IMR-90 (cell line): ENCODE measurements at regions not wholly inside any gene's neighbourhood (a gene's known extent, or its start where the extent isn't known, plus 50 kb on each side); places are given as distances from the start of the nearest gene placed in this dataset.

Experiments
- ATAC-seq: fragments of 200-7000 bp; cut with Tn5 transposase; 2 replicates; pipeline ENCODE4 v1.9.1; 2020; ENCODE audit warnings: low read depth, mild to moderate bottlenecking, moderate library complexity
- BruUV-seq: library from RNA; stranded (reverse); fragments of 400-500 nt; replicated peaks from 2 replicates; lab custom pipeline; 2021; lab: Mats Ljungman, UMichigan
- CTCF ChIA-PET: fragments of 300-600 bp; formaldehyde crosslinking; extraction: SDS; loops from one replicate; lab custom pipeline; 2021; ENCODE audit warnings: antibody characterized with exemption; lab: Yijun Ruan, JAX
- POLR2A ChIA-PET: fragments of 300-600 bp; sonication (Branson Sonifier 250); formaldehyde crosslinking; loops from one replicate; lab custom pipeline; 2022; ENCODE audit warnings: antibody characterized with exemption; ENCODE audit not compliant: unreplicated experiment; lab: Charles Lee
- DNase-seq: peaks from one replicate; pipeline ENCODE4 v3.0.0; 2013
- H2AFZ ChIP-seq: replicated peaks from 2 replicates; pipeline ENCODE3; 2013; ENCODE audit warnings: low read length, mild to moderate bottlenecking; ENCODE audit not compliant: poor library complexity
- H2AK5ac ChIP-seq: 2 replicates; pipeline ENCODE4 v1.6.1; 2013; ENCODE audit warnings: low read depth, low read length, inconsistent platforms
- H2AK9ac ChIP-seq: replicated peaks from 2 replicates; pipeline ENCODE3; 2013; ENCODE audit warnings: mild to moderate bottlenecking, low read depth, low read length, moderate library complexity; ENCODE audit not compliant: poor library complexity
- H2BK120ac ChIP-seq: 2 replicates; pipeline ENCODE4 v1.6.1; 2013; ENCODE audit warnings: low read depth, low read length, inconsistent platforms
- H2BK15ac ChIP-seq: 3 replicates; pipeline ENCODE4 v1.6.1; 2013; ENCODE audit warnings: low read depth, low read length, inconsistent platforms
- H2BK20ac ChIP-seq: 2 replicates; pipeline ENCODE4 v1.6.1; 2013; ENCODE audit warnings: low read depth, mild to moderate bottlenecking, inconsistent platforms, low read length, moderate library complexity
- H2BK5ac ChIP-seq: 2 replicates; pipeline ENCODE4 v1.6.1; 2013; ENCODE audit warnings: mild to moderate bottlenecking, low read depth, low read length, inconsistent platforms; ENCODE audit not compliant: poor library complexity, severe bottlenecking
- H3K14ac ChIP-seq: replicated peaks from 2 replicates; pipeline ENCODE4 v1.6.1; 2013; ENCODE audit warnings: low read depth, low read length, inconsistent platforms
- H3K18ac ChIP-seq: 2 replicates; pipeline ENCODE4 v1.6.1; 2013; ENCODE audit warnings: low read depth, low read length, control low read depth
- H3K23ac ChIP-seq: 2 replicates; pipeline ENCODE4 v1.6.1; 2013; ENCODE audit warnings: low read depth, low read length, inconsistent platforms
- H3K27ac ChIP-seq: 2 replicates; pipeline ENCODE4 v1.5.1; 2013; ENCODE audit warnings: mild to moderate bottlenecking, control low read depth, low read length; ENCODE audit not compliant: insufficient read depth
- H3K27me3 ChIP-seq: 2 replicates; pipeline ENCODE4 v1.6.1; 2013; ENCODE audit warnings: low read length; ENCODE audit not compliant: control insufficient read depth, insufficient read depth
- H3K36me3 ChIP-seq: 2 replicates; pipeline ENCODE4 v1.6.1; 2013; ENCODE audit warnings: low read length, mixed read lengths; ENCODE audit not compliant: control insufficient read depth, insufficient read depth
- H3K4ac ChIP-seq: 2 replicates; pipeline ENCODE4 v1.6.1; 2013; ENCODE audit warnings: low read depth, low read length, inconsistent platforms
- H3K4me1 ChIP-seq: 2 replicates; pipeline ENCODE4 v1.6.1; 2013; ENCODE audit warnings: low read length, mixed read lengths; ENCODE audit not compliant: control insufficient read depth, insufficient read depth
- H3K4me2 ChIP-seq: 2 replicates; pipeline ENCODE4 v1.6.1; 2013; ENCODE audit warnings: low read depth, mild to moderate bottlenecking, control low read depth, low read length, moderate library complexity
- H3K4me3 ChIP-seq: 2 replicates; pipeline ENCODE4 v1.5.1; 2013; ENCODE audit warnings: low read depth, mild to moderate bottlenecking, control low read depth, low read length, moderate library complexity; ENCODE audit not compliant: insufficient read depth
- H3K56ac ChIP-seq: 2 replicates; pipeline ENCODE4 v1.6.1; 2013; ENCODE audit warnings: low read length, inconsistent platforms; ENCODE audit not compliant: insufficient read depth; ENCODE audit errors: extremely low read depth
- H3K79me1 ChIP-seq, 2 experiments: 2 replicates each; pipeline ENCODE4 v1.6.1; 2013; ENCODE audit warnings: low read length in 2 of 2, inconsistent platforms in 1 of 2, low read depth in 1 of 2
- H3K9ac ChIP-seq: 2 replicates; pipeline ENCODE4 v1.6.1; 2013; ENCODE audit warnings: low read depth, low read length, control low read depth
- H3K9me1 ChIP-seq: 2 replicates; pipeline ENCODE4 v1.6.1; 2013; ENCODE audit warnings: low read length, inconsistent platforms; ENCODE audit not compliant: insufficient read depth
- H3K9me3 ChIP-seq: 2 replicates; pipeline ENCODE4 v1.6.1; 2013; ENCODE audit warnings: low read length; ENCODE audit not compliant: control insufficient read depth, insufficient read depth
- H4K20me1 ChIP-seq: 2 replicates; pipeline ENCODE4 v1.6.1; 2013; ENCODE audit warnings: low read length, inconsistent platforms; ENCODE audit not compliant: insufficient read depth
- H4K5ac ChIP-seq: 2 replicates; pipeline ENCODE4 v1.6.1; 2013; ENCODE audit warnings: mild to moderate bottlenecking, low read depth, low read length, control low read depth
- H4K8ac ChIP-seq, 2 experiments: 2 replicates each; pipeline ENCODE4 v1.6.1; 2013; ENCODE audit warnings: low read depth in 2 of 2, low read length in 2 of 2, control low read depth in 1 of 2, inconsistent platforms in 1 of 2
- H4K91ac ChIP-seq: 2 replicates; pipeline ENCODE4 v1.6.1; 2013; ENCODE audit warnings: low read depth, low read length, inconsistent platforms; ENCODE audit not compliant: insufficient read depth
- FOS ChIP-seq: fragments of 150-350 bp; IDR thresholded peaks from 2 replicates; pipeline ENCODE4 v1.6.1; 2016; ENCODE audit warnings: low read depth, low read length
- MAZ ChIP-seq: IDR thresholded peaks from 2 replicates; pipeline ENCODE4 v1.6.1; 2012; ENCODE audit warnings: low read depth, mild to moderate bottlenecking, low read length, improper control_type of control experiment, moderate library complexity, borderline replicate concordance
- NFE2L2 ChIP-seq: fragments of 150-350 bp; IDR thresholded peaks from 2 replicates; pipeline ENCODE4 v1.6.1; 2016; ENCODE audit warnings: low read depth, mild to moderate bottlenecking, low read length
- POLR2A ChIP-seq: IDR thresholded peaks from 2 replicates; pipeline ENCODE4 v1.6.1; 2012; ENCODE audit warnings: mild to moderate bottlenecking, low read depth, low read length
- RFX5 ChIP-seq: IDR thresholded peaks from 2 replicates; pipeline ENCODE4 v1.8.0; 2012; ENCODE audit warnings: low read depth, mild to moderate bottlenecking, low read length, moderate library complexity
- WGBS, 2 experiments: methylation state at CpG; one replicate each; pipeline versions ENCODE4 v1.1.5 to v1.1.7; 2013; ENCODE audit warnings: missing lambda C conversion rate in 2 of 2; ENCODE audit not compliant: insufficient read length in 1 of 2; ENCODE audit errors: extremely low coverage in 2 of 2; 5-methylcytosine and 5-hydroxymethylcytosine counted together
- dilution Hi-C: fragments of 300-500 bp; cut with HindIII; formaldehyde crosslinking; loops from one replicate; pipeline ENCODE4 v1.14.3; 2018; ENCODE audit warnings: low sequenced_read_pairs; ENCODE audit not compliant: unreplicated experiment
- in situ Hi-C: fragments of 300-500 bp; cut with MboI; formaldehyde crosslinking; loops from 3 replicates; pipeline ENCODE4 v1.14.3; 2019; ENCODE audit warnings: low sequenced_read_pairs, inconsistent platforms, mixed read lengths
- intact Hi-C: fragments of 100-400 bp; cut with micrococcal nuclease; formaldehyde crosslinking; loops from 2 replicates; pipeline ENCODE4 v1.10.0; 2022
- TF ChIP-seq, protein P1 (sequence below): fragments of 150-350 bp; IDR thresholded peaks from 2 replicates; pipeline ENCODE4 v1.6.1; 2017; ENCODE audit warnings: mild to moderate bottlenecking, antibody characterized with exemption, low read length, low read depth

DNA sequence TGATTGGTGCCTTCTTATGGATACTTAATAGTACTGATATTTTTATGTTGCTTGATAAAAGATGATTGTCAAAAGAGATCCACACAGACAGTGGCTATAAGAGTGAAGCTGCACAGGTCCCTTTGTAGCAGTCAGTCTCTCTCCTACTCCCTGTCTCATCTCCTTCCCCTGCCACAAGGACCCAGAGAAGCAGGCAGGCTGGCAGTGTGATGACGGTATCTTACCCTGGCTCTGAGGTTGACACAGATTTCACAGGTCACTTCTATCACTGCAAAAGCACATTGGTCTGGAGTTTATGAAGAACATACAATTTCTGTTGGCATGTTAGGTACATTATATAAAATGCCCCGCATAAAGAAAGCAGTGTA is 64.4 kb upstream of the AHR start:
- dilution Hi-C loops: no loop called here

More for the DNA sequence above, 64.4 kb upstream of the AHR start:
- Histone ChIP-seq H3K56ac (0 out of 2 replicates have a peak overlapping the region, but pooled peaks have one; percentile 13), H4K5ac (peak overlapping the region; percentile 86; the same call in 1 of the 2 replicates), H3K9me1 (0 out of 2 replicates have a peak, but pooled peaks cover 2% of the 10 kb centered on the region), H3K4me2 (peak overlapping the region; percentile 45; the same call in 1 of the 2 replicates), H2BK15ac (peak overlapping the region; percentile 89; the same call in 2 of the 3 replicates), H3K79me1 (no peaks in the 10 kb centered on the region), H2AFZ (peak overlapping the region; percentile 80), H3K14ac (peak overlapping the region; percentile 65), H3K36me3 (no peaks in the 10 kb centered on the region), H3K9me3 (no peaks in the 10 kb centered on the region), H3K27me3 (no peaks in the 10 kb centered on the region), H3K4me1 (peaks cover 2% of the 10 kb centered on the region), H2BK120ac (peak overlapping the region; percentile 85), H2BK20ac (peak overlapping the region; percentile 91), H4K91ac (peak overlapping the region; percentile 29; the same call in 1 of the 2 replicates), H3K4ac (peak overlapping the region; percentile 81), H3K9ac (no peak overlapping the region), H3K23ac (peak overlapping the region; percentile 19; the same call in 1 of the 2 replicates), H2AK9ac (no peak overlapping the region), H3K4me3 (no peak overlapping the region), H3K18ac (peak overlapping the region; percentile 89; the same call in 1 of the 2 replicates), H3K27ac (peak overlapping the region; percentile 39; the same call in 1 of the 2 replicates), H4K20me1 (no peaks in the 10 kb centered on the region), H2BK5ac (peak overlapping the region; percentile 71), H4K8ac (peak overlapping the region; percentile 28 to 94; a peak in 2 of 4 replicates), H2AK5ac (peak overlapping the region; percentile 60; the same call in 1 of the 2 replicates)
- in situ Hi-C loops: no loop called here
- DNase-seq (no peak), ATAC-seq (peak; percentile 52; the same call in 1 of the 2 replicates)
- ChIA-PET POLR2A (no interaction called here), CTCF (no interaction called here)
- TF ChIP-seq RFX5 (no peak), MAZ (no peak), NFE2L2 (no peak), FOS (no peak), POLR2A (no peak)
- TF ChIP-seq, protein P1, sequence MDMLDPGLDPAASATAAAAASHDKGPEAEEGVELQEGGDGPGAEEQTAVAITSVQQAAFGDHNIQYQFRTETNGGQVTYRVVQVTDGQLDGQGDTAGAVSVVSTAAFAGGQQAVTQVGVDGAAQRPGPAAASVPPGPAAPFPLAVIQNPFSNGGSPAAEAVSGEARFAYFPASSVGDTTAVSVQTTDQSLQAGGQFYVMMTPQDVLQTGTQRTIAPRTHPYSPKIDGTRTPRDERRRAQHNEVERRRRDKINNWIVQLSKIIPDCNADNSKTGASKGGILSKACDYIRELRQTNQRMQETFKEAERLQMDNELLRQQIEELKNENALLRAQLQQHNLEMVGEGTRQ: no peak
- no TSS peak for BruUV-seq
- WGBS, 2 experiments: no CpG with 5 or more reads among the region's 2 CpGs
- intact Hi-C loops: no loop called here
